ENCODE measurements at regions not wholly inside any gene's neighbourhood (a gene's known extent, or its start where the extent isn't known, plus 50 kb on each side); places are given as distances from the start of the nearest gene placed in this dataset.

DNA sequence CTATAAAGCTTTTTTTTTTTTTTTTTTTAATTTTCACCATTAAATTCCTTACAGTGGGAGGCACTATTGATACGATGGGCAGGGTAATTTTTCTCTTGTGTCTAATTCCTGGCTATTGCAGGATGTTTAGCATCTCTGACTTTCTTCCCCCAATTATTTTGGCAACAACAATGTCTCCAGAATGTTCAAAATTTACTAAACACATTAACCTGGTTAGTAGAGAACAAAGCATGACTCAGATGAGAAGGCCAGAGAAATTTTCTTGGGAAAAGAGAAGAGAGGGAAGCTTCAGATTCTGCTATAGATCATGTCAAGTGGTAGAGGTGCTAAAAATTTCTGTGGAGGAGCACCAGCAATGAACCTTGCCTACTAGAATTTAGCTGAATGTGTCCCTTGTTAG is 171.5 kb upstream of the PRICKLE1 start:
- no CpG with 5 or more reads among the region's 1 CpG for WGBS (ENCODE audit: insufficient coverage, insufficient read length)
- no peaks in the 10 kb centered on the region for H3K27me3 ChIP-seq (ENCODE audit: control insufficient read depth, insufficient read depth, low read length)
- H3K9me3 ChIP-seq (ENCODE audit: control insufficient read depth, insufficient read depth, low read length) = no peaks in the 10 kb centered on the region
- H3K4me3 ChIP-seq (ENCODE audit: low read length) = no peak overlapping the region
- DNase-seq (ENCODE audit: low read depth, low spot score) = no peak
- no peaks in the 10 kb centered on the region for H3K36me3 ChIP-seq (ENCODE audit: control insufficient read depth, insufficient read depth, low read length)
- peaks cover 2% of the 10 kb centered on the region; the same call in 1 of the 2 replicates for H3K4me1 ChIP-seq (ENCODE audit: control insufficient read depth, insufficient read depth, low read length)
- H3K27ac ChIP-seq (ENCODE audit: low read length) = no peak overlapping the region

DNA sequence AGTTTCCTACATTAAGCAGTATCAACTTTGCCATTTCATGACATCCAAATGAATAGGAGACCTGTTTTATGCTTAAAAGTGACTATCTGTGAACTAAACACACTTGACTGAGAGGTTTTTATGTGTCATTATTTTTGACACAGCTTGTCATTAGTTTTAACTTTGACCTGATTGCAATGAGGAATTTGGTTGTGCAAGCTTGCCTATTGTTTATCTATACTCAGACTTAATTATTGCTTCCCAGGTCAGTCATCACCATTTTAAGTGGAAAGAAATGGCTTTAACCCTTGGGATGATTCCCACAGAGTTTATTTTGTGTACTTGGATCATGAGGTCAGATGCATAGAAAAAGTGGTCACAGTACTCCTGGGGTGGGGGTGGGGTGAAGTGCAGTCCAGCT is 171.0 kb upstream of the PRICKLE1 start:
- Histone ChIP-seq H3K9me3 (ENCODE audit: control insufficient read depth, insufficient read depth, low read length) (no peaks in the 10 kb centered on the region), H3K27ac (ENCODE audit: low read length) (no peak overlapping the region), H3K4me3 (ENCODE audit: low read length) (no peak overlapping the region), H3K27me3 (ENCODE audit: control insufficient read depth, insufficient read depth, low read length) (no peaks in the 10 kb centered on the region), H3K4me1 (ENCODE audit: control insufficient read depth, insufficient read depth, low read length) (peaks cover 2% of the 10 kb centered on the region; the same call in 1 of the 2 replicates), H3K36me3 (ENCODE audit: control insufficient read depth, insufficient read depth, low read length) (no peaks in the 10 kb centered on the region)
- no peak for DNase-seq (ENCODE audit: low read depth, low spot score)

DNA sequence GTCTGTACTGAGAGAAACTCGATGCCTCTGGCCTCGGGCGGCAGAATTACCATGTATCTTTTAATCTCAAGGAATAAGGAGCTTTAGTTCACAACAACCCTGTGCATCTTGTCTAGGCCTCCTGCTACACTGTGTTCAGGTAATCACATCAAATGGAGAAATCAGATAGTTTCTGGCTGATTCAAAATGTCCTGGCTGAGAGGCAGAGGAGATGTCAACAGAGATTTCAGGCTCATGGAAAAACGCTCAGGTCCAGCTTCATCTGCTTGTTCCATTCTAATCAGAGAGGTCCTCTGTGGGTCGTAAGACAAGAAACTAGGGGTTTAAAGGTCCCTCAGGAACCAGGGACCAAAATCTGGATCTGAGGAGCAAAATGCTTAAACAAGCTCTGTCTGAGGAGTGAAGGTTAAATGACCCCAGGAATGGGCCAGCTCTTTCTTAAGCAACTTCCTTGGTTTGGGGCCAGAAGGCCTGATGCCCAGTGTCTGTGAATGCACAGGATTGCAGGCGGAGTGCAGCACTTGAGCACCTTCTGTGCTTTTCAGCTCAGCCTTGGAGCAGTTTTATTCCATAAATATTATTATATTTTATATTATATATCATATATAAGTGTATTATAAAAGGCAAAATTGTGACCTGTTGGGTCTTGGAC is 170.2 kb upstream of the PRICKLE1 start:
- no peak overlapping the region for H3K4me3 ChIP-seq (ENCODE audit: low read length)
- H3K36me3 ChIP-seq (ENCODE audit: control insufficient read depth, insufficient read depth, low read length) = no peaks in the 10 kb centered on the region
- no peak for DNase-seq (ENCODE audit: low read depth, low spot score)
- no peaks in the 10 kb centered on the region for H3K27me3 ChIP-seq (ENCODE audit: control insufficient read depth, insufficient read depth, low read length)
- H3K9me3 ChIP-seq (ENCODE audit: control insufficient read depth, insufficient read depth, low read length) = no peaks in the 10 kb centered on the region
- no peak overlapping the region for H3K27ac ChIP-seq (ENCODE audit: low read length)
- peaks cover 2% of the 10 kb centered on the region; the same call in 1 of the 2 replicates for H3K4me1 ChIP-seq (ENCODE audit: control insufficient read depth, insufficient read depth, low read length)
- no CpG with 5 or more reads among the region's 6 CpGs for WGBS (ENCODE audit: insufficient coverage, insufficient read length)

DNA sequence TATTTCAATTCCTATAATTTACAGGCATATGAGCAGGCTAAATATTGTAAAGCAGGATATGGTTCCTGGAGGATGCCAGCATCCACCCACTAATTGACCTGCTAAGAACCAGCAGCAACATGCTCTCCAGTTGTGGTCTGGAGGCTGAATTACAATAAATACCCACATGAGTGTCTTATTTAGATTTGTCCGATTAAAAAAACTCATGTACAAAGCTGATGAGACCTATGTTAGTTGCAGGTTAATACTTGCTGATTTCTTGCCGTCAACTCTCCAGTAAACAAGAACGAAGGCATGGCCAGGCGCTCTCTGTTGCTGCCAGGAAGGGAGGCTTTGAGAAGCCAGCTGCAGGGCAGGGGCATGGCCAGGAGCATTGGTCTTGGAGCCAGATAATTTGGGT is 169.3 kb upstream of the PRICKLE1 start:
- Histone ChIP-seq H3K4me1 (ENCODE audit: control insufficient read depth, insufficient read depth, low read length) (peaks cover 2% of the 10 kb centered on the region; the same call in 1 of the 2 replicates), H3K9me3 (ENCODE audit: control insufficient read depth, insufficient read depth, low read length) (no peaks in the 10 kb centered on the region), H3K4me3 (ENCODE audit: low read length) (no peak overlapping the region), H3K36me3 (ENCODE audit: control insufficient read depth, insufficient read depth, low read length) (no peaks in the 10 kb centered on the region), H3K27ac (ENCODE audit: low read length) (no peak overlapping the region), H3K27me3 (ENCODE audit: control insufficient read depth, insufficient read depth, low read length) (no peaks in the 10 kb centered on the region)
- no peak for DNase-seq (ENCODE audit: low read depth, low spot score)
- no CpG with 5 or more reads among the region's 4 CpGs for WGBS (ENCODE audit: insufficient coverage, insufficient read length)

DNA sequence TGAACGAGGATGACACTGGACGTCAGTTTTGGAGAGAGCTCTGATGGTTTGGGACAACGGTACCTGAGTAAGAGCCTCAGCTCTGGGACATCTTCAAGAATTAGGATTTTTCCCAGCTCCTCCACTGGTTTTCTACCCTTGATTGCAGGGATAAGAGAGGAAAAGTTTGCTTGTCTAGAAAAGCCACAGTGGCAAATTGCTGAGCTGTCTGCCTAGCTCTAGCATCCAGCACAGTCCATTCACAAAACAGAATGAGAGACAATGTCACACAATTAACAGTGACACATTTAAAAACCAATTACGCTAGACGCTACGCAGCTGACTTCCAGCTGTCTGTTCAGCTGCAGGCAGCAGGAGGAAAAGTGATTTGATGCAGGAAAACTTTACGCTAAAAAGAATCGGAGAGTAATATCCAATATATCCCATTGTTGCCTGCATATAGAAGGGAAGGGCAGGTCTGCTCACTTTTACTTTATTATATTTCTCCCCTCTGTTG is 168.1 kb upstream of the PRICKLE1 start:
- peaks cover 2% of the 10 kb centered on the region; the same call in 1 of the 2 replicates for H3K4me1 ChIP-seq (ENCODE audit: control insufficient read depth, insufficient read depth, low read length)
- DNase-seq (ENCODE audit: low read depth, low spot score) = no peak
- H3K27me3 ChIP-seq (ENCODE audit: control insufficient read depth, insufficient read depth, low read length) = no peaks in the 10 kb centered on the region
- WGBS (ENCODE audit: insufficient coverage, insufficient read length) = no CpG with 5 or more reads among the region's 8 CpGs
- H3K36me3 ChIP-seq (ENCODE audit: control insufficient read depth, insufficient read depth, low read length) = no peaks in the 10 kb centered on the region
- no peaks in the 10 kb centered on the region for H3K9me3 ChIP-seq (ENCODE audit: control insufficient read depth, insufficient read depth, low read length)
- H3K4me3 ChIP-seq (ENCODE audit: low read length) = no peak overlapping the region
- H3K27ac ChIP-seq (ENCODE audit: low read length) = no peak overlapping the region

DNA sequence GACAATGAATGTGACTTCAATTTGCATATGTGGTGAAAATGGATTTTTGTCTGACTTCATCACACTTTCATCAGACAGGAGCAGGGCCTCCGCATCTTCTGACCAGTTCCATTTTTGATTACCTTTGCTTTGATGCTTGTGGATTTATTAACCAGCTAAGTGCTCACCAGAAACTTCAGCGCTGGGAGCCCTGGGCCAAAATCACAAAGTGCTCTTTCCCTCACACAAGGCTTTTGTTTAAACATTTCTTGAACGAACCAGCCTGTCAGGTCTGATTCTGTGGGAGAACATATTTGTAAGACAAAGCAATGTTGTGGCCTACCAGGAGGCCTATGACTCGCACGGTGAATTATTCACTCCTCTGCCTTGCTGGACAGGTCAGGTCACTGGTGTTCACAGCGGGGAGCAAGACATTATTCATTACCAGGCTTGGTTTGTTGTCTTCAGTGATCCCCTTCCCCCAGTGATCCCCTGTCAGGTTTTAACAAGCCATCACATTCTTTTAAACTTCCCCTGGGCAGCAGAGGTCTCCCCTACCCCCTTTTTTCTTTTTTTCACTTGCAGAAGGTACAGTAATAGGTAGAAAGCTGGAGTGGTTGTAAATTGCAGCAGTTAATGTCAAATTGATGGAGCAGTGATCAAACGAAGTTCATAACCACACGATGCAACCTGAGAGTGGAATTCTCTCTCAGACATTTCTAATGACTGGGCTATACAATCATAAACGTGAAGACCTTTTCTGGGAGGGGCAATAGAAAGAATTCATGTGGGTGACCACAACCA is 167.5 kb upstream of the PRICKLE1 start:
- no peaks in the 10 kb centered on the region for H3K9me3 ChIP-seq (ENCODE audit: control insufficient read depth, insufficient read depth, low read length)
- H3K36me3 ChIP-seq (ENCODE audit: control insufficient read depth, insufficient read depth, low read length) = no peaks in the 10 kb centered on the region
- no CpG with 5 or more reads among the region's 9 CpGs for WGBS (ENCODE audit: insufficient coverage, insufficient read length)
- no peaks in the 10 kb centered on the region for H3K27me3 ChIP-seq (ENCODE audit: control insufficient read depth, insufficient read depth, low read length)
- H3K4me3 ChIP-seq (ENCODE audit: low read length) = no peak overlapping the region
- peaks cover 2% of the 10 kb centered on the region; the same call in 1 of the 2 replicates for H3K4me1 ChIP-seq (ENCODE audit: control insufficient read depth, insufficient read depth, low read length)
- H3K27ac ChIP-seq (ENCODE audit: low read length) = no peak overlapping the region
- peak; percentile 95 for DNase-seq (ENCODE audit: low read depth, low spot score)

DNA sequence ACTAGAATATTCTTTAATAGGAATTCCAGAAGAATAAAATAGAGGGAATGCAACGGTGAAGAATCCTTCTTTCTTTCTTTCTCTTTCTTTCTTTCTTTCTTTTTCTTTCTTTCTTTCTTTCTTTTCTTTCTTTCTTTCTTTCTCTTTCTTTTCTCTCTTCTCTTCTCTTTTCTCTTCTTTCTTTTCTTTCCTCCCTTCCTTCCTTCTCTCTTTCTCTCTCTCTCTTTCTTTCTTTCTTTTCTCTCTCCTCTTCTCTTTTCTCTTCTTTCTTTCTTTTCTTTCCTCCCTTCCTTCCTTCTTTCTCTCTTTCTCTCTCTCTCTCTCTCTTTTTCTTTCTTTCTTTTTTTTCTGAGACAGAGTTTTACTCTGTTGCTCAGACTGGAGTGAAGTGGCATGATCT is 160.8 kb upstream of the PRICKLE1 start:
- DNase-seq (ENCODE audit: low read depth, low spot score) = no peak
- no peaks in the 10 kb centered on the region for H3K27me3 ChIP-seq (ENCODE audit: control insufficient read depth, insufficient read depth, low read length)
- no peaks in the 10 kb centered on the region for H3K36me3 ChIP-seq (ENCODE audit: control insufficient read depth, insufficient read depth, low read length)
- no peak overlapping the region for H3K4me3 ChIP-seq (ENCODE audit: low read length)
- no peaks in the 10 kb centered on the region for H3K4me1 ChIP-seq (ENCODE audit: control insufficient read depth, insufficient read depth, low read length)
- WGBS (ENCODE audit: insufficient coverage, insufficient read length) = no CpG with 5 or more reads among the region's 1 CpG
- H3K27ac ChIP-seq (ENCODE audit: low read length) = no peak overlapping the region
- H3K9me3 ChIP-seq (ENCODE audit: control insufficient read depth, insufficient read depth, low read length) = no peaks in the 10 kb centered on the region

DNA sequence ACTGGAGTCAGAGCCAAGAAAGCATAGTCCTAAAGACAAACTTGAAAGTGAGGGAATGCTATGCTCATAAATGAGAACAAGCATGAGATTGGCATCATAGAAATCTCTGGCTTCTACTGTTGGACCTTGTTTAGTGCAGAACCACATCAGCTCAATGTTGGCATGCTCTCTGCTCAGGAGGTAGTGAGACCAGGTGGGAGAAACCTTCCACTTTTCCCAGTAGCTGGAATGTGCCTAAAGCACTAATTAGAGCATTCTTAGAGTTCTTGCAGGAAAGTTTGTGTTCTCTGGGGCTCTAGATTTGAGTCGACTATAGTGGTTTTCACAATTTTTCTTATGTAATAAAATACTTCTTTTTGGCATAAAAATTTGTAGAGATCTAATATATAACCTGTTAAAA is 159.7 kb upstream of the PRICKLE1 start:
- no peak for DNase-seq (ENCODE audit: low read depth, low spot score)
- WGBS (ENCODE audit: insufficient coverage, insufficient read length) = no CpG with 5 or more reads among the region's 1 CpG
- Histone ChIP-seq H3K27ac (ENCODE audit: low read length) (no peak overlapping the region), H3K4me1 (ENCODE audit: control insufficient read depth, insufficient read depth, low read length) (no peaks in the 10 kb centered on the region), H3K36me3 (ENCODE audit: control insufficient read depth, insufficient read depth, low read length) (no peaks in the 10 kb centered on the region), H3K9me3 (ENCODE audit: control insufficient read depth, insufficient read depth, low read length) (no peaks in the 10 kb centered on the region), H3K27me3 (ENCODE audit: control insufficient read depth, insufficient read depth, low read length) (no peaks in the 10 kb centered on the region), H3K4me3 (ENCODE audit: low read length) (no peak overlapping the region)

DNA sequence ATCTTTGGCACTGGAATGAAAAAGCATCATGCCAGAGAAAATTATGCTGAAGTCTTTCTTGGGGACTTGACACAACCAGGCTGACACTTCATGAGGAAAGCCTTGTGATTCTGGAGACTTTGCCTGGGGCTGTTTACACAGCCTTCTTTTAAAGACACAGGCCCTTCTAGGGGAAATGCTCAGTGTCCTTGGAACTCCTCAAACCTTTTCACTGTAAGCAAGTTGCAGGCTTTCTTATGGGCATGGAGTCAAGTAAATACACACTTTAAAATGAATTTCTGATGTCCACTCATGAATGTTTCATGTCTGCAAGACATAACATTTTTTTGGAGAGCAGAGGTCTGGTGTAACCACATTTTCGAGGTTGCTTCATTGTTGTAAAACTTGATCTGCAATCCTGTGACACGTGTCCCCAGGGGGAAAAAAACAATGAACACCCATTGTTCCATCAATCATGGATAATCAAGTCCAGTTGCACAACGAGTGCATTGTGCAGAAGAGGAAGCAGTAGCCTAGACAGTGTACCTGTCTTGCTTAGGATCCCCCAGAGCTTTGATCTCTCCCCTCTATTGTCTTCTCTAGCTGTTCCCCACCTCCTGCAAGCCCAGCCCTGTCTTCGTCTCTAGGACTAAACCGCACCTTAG is 155.1 kb upstream of the PRICKLE1 start:
- H3K27ac ChIP-seq (ENCODE audit: low read length) = no peak overlapping the region
- H3K36me3 ChIP-seq (ENCODE audit: control insufficient read depth, insufficient read depth, low read length) = no peaks in the 10 kb centered on the region
- H3K4me1 ChIP-seq (ENCODE audit: control insufficient read depth, insufficient read depth, low read length) = no peaks in the 10 kb centered on the region
- WGBS (ENCODE audit: insufficient coverage, insufficient read length) = no CpG with 5 or more reads among the region's 5 CpGs
- no peaks in the 10 kb centered on the region for H3K27me3 ChIP-seq (ENCODE audit: control insufficient read depth, insufficient read depth, low read length)
- no peak overlapping the region for H3K4me3 ChIP-seq (ENCODE audit: low read length)
- no peak for DNase-seq (ENCODE audit: low read depth, low spot score)
- H3K9me3 ChIP-seq (ENCODE audit: control insufficient read depth, insufficient read depth, low read length) = no peaks in the 10 kb centered on the region

DNA sequence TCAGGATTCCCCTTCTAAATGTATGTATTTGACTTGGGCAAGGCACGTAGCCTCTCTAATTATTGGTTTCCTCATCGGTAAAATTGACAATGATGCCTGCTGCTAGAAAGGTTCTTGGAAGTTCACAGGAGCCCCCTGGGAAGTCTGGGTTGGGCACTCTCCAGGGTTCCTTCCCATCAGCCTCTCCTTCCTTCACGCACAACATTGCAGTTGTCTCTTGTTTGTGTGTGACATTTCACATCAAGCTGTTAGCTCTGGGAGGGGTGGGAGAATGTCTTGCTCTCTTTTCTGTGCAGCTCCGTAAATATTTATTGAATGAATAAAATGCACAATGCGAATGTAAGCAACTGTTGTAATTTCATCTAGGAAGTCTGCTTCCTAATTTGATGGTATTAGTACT is 153.2 kb upstream of the PRICKLE1 start:
- Histone ChIP-seq H3K9me3 (ENCODE audit: control insufficient read depth, insufficient read depth, low read length) (no peaks in the 10 kb centered on the region), H3K36me3 (ENCODE audit: control insufficient read depth, insufficient read depth, low read length) (no peaks in the 10 kb centered on the region), H3K27me3 (ENCODE audit: control insufficient read depth, insufficient read depth, low read length) (no peaks in the 10 kb centered on the region), H3K4me1 (ENCODE audit: control insufficient read depth, insufficient read depth, low read length) (no peaks in the 10 kb centered on the region), H3K27ac (ENCODE audit: low read length) (no peak overlapping the region), H3K4me3 (ENCODE audit: low read length) (no peak overlapping the region)
- DNase-seq (ENCODE audit: low read depth, low spot score) = no peak
- no CpG with 5 or more reads among the region's 5 CpGs for WGBS (ENCODE audit: insufficient coverage, insufficient read length)
